GM19372 (cell line): ENCODE measurements at regions not wholly inside any gene's neighbourhood (a gene's known extent, or its start where the extent isn't known, plus 50 kb on each side); places are given as distances from the start of the nearest gene placed in this dataset.

Source experiments
- ATAC-seq: cut with Tn5 transposase; IDR thresholded peaks from one replicate; pipeline ENCODE4 v1.9.1; 2021; ENCODE audit warnings: mild to moderate bottlenecking, low read depth, moderate library complexity; ENCODE audit not compliant: unreplicated experiment

GRCh38 chr2:15731889-15732271, 140.2 kb downstream of the DDX1 start:
- ATAC-seq = no peak

DNA sequence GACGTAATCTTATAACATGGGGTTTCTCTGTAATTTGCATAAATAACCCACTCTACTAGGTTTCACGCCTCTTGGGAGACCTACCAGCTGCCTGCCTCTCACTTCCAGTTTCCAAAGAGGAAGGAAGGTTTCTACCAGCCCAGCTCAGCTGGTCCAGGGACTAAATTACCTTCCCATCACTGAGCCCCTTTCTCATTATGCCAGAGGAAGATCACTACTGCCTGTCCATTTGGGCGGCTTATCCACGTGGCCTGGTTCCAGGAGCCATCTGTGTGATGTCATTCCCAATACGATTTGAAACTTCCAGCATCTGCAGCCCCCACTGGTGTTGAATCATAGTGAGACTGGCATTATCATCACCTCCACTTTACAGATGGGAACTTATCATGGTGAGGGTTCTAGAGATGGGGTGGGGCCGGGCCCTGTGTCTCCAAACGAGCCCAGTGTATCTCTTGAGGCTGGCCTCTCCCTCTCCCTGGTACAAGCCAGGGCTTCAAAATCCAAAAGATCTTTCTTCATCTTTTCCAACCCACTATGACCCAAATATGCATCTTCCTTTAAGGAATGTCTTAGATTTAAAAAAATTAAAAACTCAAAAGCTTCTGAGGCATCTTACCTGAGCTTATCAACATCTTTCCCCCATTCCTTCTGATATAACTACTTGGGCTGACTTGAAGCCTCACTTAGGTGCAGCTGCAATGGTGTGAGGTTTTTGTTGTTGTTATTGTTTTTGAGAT, 140.8 kb downstream of the DDX1 start:
- ATAC-seq = peak; percentile 90

GRCh38 chr2:15733867-15734673, 142.4 kb downstream of the DDX1 start:
- no peak for ATAC-seq

- ATAC-seq = no peak
Measured at GRCh38 chr2:15734674-15735483, 143.2 kb downstream of the DDX1 start.

GRCh38 chr2:15735484-15736326, 144.0 kb downstream of the DDX1 start:
- no peak for ATAC-seq

DNA sequence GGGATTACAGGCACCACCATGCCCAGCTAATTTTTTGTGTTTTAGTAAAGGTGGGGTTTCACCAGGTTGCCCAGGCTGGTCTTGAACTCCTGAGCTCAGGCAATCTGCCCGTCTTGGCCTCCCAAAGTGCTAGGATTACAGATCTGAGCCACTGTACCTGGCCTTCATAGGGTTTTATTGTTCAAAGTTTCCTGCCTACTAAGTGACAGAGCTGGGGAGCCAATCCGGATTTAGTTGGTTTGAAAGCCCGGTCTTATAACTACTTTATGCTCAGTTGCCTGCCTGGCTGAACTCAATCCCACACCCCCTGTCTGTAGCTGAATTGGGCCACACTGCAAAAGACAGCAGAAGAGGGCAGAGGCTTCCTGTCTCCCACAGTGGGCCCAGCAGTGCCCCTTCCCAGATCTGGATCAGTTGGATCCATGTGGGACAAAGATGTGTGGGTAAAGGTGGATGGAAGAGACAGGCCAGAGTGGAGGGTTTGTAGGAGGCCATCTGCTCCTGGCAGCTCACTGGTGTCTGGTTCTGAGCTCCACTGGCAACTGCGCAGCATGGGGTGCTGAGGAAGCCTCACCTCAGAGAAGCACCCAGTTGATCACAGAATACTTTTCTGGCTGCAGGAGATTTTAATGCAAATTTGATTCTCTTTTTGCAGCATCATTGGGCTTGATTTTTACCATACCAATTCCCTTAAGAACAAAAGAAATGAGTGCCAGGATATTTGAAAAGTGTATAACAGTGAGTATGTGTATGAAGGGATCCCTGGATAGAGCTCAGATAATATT, 144.9 kb downstream of the DDX1 start:
- ATAC-seq = no peak

DNA sequence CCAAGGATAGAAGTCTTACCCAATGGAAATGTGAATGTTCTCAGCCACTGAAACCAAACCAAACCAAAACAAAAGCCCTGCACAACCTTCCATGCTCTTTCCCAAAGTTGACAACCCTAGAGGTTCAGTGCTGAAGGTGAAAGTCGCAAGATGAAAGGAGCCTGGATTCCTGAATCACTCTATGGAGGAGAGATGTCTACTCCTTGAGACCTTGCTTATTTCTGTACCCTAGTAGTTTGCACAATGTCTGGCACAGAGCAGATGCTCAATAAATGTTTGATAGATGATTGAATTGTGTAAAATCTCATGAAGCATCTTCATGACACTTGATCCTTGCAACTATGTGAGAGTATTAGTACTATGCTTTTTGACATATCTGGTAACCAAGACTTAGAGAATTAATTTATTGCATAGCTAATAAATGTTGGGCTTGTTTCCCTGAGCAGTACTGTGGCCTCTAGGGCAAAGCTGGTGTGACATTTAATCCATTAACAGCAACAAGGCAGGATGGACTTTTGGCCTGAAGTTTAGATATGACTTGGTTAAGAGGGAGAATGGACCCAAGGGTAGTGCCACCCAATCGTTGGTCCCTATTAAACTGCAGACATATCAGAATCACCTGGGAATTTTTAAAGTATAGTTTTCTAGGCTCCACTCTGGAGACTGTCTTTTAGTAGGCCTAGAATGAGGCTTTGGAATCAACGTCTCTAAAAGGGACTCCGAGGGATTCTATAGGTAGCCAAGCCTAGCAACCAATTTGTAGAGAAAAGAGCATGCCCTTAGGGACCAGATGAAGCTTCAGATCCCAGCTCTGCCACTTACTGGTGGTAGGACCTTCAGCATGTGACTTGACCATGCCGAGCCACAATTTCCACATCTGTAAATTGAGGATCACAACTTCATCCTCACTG, 145.9 kb downstream of the DDX1 start:
- no peak for ATAC-seq

GRCh38 chr2:15738225-15738546, 146.5 kb downstream of the DDX1 start:
- ATAC-seq = no peak

GRCh38 chr2:15738943-15739342, 147.3 kb downstream of the DDX1 start:
- ATAC-seq = no peak

DNA sequence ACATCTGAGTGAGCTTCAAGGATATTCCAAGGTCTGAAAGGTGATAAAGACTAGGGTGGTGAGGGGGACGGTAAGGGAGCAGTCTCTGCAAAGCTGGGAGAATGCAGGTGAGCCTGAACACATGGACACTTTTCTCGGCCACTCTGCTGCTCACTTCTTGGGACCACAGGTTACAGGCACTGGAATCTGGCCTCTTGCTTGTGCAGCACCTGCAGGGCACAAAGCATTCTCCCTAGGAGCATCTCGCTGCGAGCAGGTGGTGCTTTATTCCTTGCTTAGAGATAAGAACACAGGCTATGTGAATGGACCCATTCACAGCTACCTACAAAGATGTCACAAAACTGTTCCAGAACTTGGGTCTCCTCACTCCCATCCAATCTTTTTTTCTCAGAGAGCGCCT, 153.2 kb downstream of the DDX1 start:
- ATAC-seq = no peak

DNA sequence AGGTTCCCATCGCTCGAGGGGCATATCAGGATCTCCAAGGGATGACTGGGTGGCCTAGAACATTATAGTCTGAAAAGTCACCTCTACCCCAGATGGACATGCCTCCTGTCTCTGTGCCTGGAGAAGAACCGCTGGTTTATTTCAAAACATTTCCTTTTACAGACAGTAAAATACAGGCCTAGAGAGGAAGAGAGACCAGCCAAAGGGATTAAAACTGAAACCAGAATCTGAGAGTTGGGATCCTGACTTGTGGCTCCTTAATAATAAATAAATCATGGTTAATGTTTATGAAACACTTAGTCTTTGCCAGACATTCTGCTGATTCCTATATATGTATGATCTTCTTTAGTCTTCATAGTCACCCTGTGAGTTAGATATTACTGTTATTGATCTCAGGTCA, 153.7 kb downstream of the DDX1 start:
- ATAC-seq = no peak

- no peak for ATAC-seq
Measured at GRCh38 chr2:15745907-15746702, 154.4 kb downstream of the DDX1 start.

DNA sequence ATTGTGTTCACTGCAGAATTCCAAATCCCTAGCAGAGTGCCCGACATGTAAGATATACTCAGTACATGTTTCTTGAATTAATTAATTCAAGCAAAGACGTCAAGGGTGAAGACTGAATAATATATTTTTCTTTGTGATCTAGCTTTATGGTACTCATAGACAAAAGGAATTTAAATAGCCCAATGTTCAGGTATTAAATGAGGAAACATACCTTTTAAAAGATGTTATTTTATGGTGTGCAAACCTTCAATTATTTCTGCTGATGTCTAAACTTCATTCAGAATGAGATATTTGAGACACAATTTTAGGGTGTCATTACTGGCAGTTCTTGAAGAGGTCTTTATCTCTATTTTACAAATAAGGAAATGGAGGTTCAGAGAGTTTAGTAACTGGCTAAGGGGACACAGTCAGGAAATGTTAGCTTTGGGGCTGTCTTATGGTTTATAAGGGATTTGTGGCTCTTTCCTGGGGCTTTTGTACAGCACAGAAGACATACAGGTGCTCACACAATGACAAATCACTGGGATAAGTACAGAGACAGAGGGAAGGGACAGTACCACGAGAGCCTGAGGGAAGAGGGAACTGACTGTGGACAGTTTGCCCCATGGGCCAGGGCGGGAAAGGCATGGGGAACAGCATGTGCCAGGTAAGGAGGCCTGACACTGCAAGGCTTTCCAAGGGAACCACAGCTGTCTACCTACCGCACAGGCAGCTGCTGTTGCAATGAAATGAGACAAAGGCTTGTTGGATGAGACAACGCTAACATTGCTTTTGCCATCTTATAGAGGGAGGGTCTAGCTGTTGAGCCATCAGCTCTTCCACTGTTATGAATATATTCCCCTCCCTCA, 155.3 kb downstream of the DDX1 start:
- no peak for ATAC-seq

- no peak for ATAC-seq
Measured at GRCh38 chr2:15747603-15748471, 156.2 kb downstream of the DDX1 start.

- ATAC-seq = no peak
Measured at GRCh38 chr2:15748736-15749323, 157.2 kb downstream of the DDX1 start.
